MCF 10A (cell line): ENCODE measurements at regions not wholly inside any gene's neighbourhood (a gene's known extent, or its start where the extent isn't known, plus 50 kb on each side); places are given as distances from the start of the nearest gene placed in this dataset.

ENCODE experiments used
- BruUV-seq: library from RNA; stranded (reverse); fragments of 400-500 nt; replicated peaks from 2 replicates; lab custom pipeline; 2021; lab: Mats Ljungman, UMichigan
- CTCF ChIA-PET: fragments of 300-600 bp; sonication (Branson Sonifier 250); formaldehyde crosslinking; extraction: SDS; loops from one replicate; lab custom pipeline; 2021; ENCODE audit warnings: antibody characterized with exemption, inconsistent platforms; lab: Yijun Ruan, JAX
- POLR2A ChIA-PET: fragments of 300-600, 350-650 bp; sonication (Branson Sonifier 250); formaldehyde crosslinking; extraction: SDS; loops from one replicate; lab custom pipeline; 2020; ENCODE audit warnings: antibody characterized with exemption, inconsistent platforms; lab: Yijun Ruan, JAX
- DNase-seq: peaks from one replicate; pipeline ENCODE4 v3.0.0-alpha.2; 2018; ENCODE audit not compliant: unreplicated experiment
- H3K27ac Mint-ChIP-seq: one replicate; pipeline ENCODE4 v1.8.0; 2022; ENCODE audit warnings: mild to moderate bottlenecking, low read depth, mixed read lengths; ENCODE audit not compliant: unreplicated experiment
- H3K27me3 Mint-ChIP-seq: one replicate; pipeline ENCODE4 v1.8.0; 2022; ENCODE audit warnings: mixed read lengths; ENCODE audit not compliant: insufficient read depth, unreplicated experiment
- H3K36me3 Mint-ChIP-seq: one replicate; pipeline ENCODE4 v1.8.0; 2022; ENCODE audit warnings: mild to moderate bottlenecking, moderate library complexity, mixed read lengths; ENCODE audit not compliant: insufficient read depth, unreplicated experiment
- H3K4me1 Mint-ChIP-seq: one replicate; pipeline ENCODE4 v1.8.0; 2022; ENCODE audit warnings: mixed read lengths; ENCODE audit not compliant: insufficient read depth, unreplicated experiment
- H3K4me3 Mint-ChIP-seq: one replicate; pipeline ENCODE4 v1.8.0; 2022; ENCODE audit warnings: mild to moderate bottlenecking, moderate library complexity, mixed read lengths; ENCODE audit not compliant: unreplicated experiment
- H3K9me3 Mint-ChIP-seq: one replicate; pipeline ENCODE4 v1.8.0; 2022; ENCODE audit warnings: mixed read lengths; ENCODE audit not compliant: unreplicated experiment
- intact Hi-C: fragments of 100-400 bp; cut with micrococcal nuclease; formaldehyde crosslinking; loops from 2 replicates; pipeline ENCODE4 v1.14.1; 2022
- TF ChIP-seq, protein P1 (sequence below): fragments of 200-600 bp; IDR thresholded peaks from one replicate; pipeline ENCODE4 v1.8.0; 2022; ENCODE audit warnings: antibody characterized with exemption, mild to moderate bottlenecking; ENCODE audit not compliant: unreplicated experiment

DNA sequence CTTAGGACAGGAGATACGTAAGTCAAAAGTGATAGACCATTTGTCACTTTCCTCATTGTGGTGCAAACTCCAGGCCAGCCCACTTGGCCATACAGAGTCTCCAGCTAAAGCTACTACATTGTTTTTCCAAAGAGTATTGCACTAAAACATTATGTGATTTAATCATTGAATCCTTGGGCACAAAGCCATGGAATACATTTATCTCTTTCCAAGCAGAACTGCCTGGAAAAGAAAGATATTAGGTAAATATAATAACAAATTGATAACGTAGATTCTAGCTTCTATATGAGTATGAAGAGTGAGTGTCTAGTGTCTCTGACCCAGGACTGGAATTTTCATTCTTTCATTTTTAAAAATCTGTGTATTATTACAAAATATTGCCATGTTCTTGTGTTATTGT is 863.7 kb upstream of the SEMA6D start:
- ChIA-PET CTCF (interaction anchor here (1.1 kb wide), 1 partner anchor 11 kb away, joined by 3 read pairs; no protein-coding TSS in a partner anchor), POLR2A (no interaction called here)
- Mint-ChIP-seq H3K27me3 (no peaks in the 10 kb centered on the region), H3K4me1 (peaks cover 19% of the 10 kb centered on the region), H3K27ac (no peak overlapping the region), H3K36me3 (no peaks in the 10 kb centered on the region), H3K4me3 (no peak overlapping the region), H3K9me3 (no peaks in the 10 kb centered on the region)
- no TSS peak for BruUV-seq
- intact Hi-C loops = no loop called here
- no peak for DNase-seq
- TF ChIP-seq, protein P1, sequence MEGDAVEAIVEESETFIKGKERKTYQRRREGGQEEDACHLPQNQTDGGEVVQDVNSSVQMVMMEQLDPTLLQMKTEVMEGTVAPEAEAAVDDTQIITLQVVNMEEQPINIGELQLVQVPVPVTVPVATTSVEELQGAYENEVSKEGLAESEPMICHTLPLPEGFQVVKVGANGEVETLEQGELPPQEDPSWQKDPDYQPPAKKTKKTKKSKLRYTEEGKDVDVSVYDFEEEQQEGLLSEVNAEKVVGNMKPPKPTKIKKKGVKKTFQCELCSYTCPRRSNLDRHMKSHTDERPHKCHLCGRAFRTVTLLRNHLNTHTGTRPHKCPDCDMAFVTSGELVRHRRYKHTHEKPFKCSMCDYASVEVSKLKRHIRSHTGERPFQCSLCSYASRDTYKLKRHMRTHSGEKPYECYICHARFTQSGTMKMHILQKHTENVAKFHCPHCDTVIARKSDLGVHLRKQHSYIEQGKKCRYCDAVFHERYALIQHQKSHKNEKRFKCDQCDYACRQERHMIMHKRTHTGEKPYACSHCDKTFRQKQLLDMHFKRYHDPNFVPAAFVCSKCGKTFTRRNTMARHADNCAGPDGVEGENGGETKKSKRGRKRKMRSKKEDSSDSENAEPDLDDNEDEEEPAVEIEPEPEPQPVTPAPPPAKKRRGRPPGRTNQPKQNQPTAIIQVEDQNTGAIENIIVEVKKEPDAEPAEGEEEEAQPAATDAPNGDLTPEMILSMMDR = no peak

DNA sequence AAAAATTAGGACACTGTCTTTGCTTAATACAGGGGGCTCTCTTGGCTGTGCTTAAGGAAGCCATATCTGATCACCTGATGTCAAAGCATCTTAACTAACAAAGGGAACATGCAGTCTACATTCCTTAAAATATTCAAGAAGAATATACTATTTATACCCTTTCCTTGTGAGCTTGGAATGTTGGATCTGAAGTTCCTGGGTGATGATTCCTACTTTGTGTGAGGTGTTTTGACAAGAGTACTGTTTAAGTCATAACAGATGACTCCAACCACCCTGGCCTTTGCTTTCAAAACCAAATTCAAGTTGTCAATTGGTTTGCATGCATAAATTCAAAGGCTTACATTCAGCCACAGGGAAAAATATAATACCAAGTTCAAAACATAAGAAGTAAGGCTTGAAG is 862.7 kb upstream of the SEMA6D start:
- intact Hi-C loops = no loop called here
- ChIA-PET POLR2A (no interaction called here), CTCF (no interaction called here)
- Mint-ChIP-seq H3K27me3 (no peaks in the 10 kb centered on the region), H3K9me3 (no peaks in the 10 kb centered on the region), H3K4me3 (no peak overlapping the region), H3K36me3 (no peaks in the 10 kb centered on the region), H3K4me1 (peaks cover 11% of the 10 kb centered on the region), H3K27ac (no peak overlapping the region)
- no TSS peak for BruUV-seq
- TF ChIP-seq, protein P1 = no peak
- no peak for DNase-seq

DNA sequence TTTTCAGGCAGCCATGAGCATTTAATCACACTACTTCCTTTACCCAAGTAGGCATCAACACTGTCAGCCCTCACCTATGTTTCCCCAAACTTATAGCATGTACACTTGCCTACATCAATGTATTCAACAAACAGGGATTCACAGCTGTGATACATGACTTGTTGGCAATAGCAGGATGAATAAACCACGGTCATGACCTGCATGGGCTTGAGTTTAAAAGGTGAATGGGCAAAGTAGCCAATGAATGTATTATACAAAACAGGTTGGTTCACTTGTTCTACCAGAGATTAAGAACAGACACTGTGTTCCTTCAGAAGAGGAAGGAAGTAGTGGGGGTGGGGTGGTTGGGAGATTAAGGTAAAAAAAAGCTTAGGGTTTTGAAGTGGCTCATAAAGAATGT is 861.9 kb upstream of the SEMA6D start:
- Mint-ChIP-seq H3K27me3 (no peaks in the 10 kb centered on the region), H3K9me3 (no peaks in the 10 kb centered on the region), H3K4me3 (no peak overlapping the region), H3K4me1 (peaks cover 5% of the 10 kb centered on the region), H3K36me3 (no peaks in the 10 kb centered on the region), H3K27ac (no peak overlapping the region)
- no peak for DNase-seq
- ChIA-PET CTCF (interaction anchor here (0.5 to 1.0 kb wide), 2 partner anchors 300 to 1064 kb away, joined by 4 to 5 read pairs; no protein-coding TSS in a partner anchor), POLR2A (interaction anchor here (0.6 kb wide), 1 partner anchor 27 kb away, joined by 3 read pairs; no protein-coding TSS in a partner anchor)
- TF ChIP-seq, protein P1 = no peak
- no TSS peak for BruUV-seq
- intact Hi-C loops = no loop called here

DNA sequence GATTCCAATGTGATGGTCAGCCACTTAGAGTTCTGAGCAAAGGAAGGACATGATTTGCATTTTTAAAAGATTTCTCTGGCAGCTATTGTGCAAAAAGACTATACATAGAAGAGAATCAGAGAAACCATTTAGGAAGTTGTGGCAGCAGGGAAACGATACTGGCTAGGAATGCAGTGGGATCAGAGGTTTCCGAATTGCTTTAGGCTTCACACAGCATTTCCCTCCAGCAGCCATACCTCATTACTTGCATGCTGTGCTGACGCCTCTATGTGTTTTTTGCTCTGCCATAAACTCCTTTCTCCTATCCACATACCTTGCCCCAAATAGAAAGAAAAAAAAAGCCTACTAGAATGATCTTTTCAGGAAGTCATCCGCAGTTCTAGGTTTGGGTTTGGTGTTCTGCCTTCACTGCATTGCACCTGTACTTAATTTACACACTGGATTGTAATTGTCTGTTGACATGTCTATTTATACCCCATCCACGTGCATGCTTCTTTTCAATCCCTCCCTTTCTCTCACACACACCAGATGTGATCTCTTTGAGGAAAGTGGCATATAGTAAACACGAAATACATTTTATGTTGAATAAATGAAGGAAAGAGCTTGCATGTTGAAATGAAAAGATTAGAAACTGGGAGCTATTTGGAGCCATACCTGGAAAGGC is 860.3 kb upstream of the SEMA6D start:
- no peak for DNase-seq
- CTCF ChIA-PET = interaction anchor here (0.6 to 0.7 kb wide), 2 partner anchors 203 to 1050 kb away, joined by 4 to 6 read pairs; no protein-coding TSS in a partner anchor
- Mint-ChIP-seq H3K27ac (no peak overlapping the region), H3K36me3 (no peaks in the 10 kb centered on the region), H3K9me3 (no peaks in the 10 kb centered on the region), H3K4me3 (no peak overlapping the region), H3K4me1 (peaks cover 5% of the 10 kb centered on the region), H3K27me3 (no peaks in the 10 kb centered on the region)
- intact Hi-C loops = no loop called here
- POLR2A ChIA-PET = interaction anchor here (1.4 kb wide), 1 partner anchor 8 kb away, joined by 5 read pairs; no protein-coding TSS in a partner anchor
- no TSS peak for BruUV-seq
- TF ChIP-seq, protein P1 = no peak
